T-helper 2 cell treated with Interferon-gamma antibody and Interleukin-4, amounts not matched to agents 100 ng/mL and 5 ng/mL, for 36 hours (primary cell): ENCODE measurements at regions not wholly inside any gene's neighbourhood (a gene's known extent, or its start where the extent isn't known, plus 50 kb on each side); places are given as distances from the start of the nearest gene placed in this dataset.
"Not testable (repeated sequence)": the region's sequence is repeated elsewhere in the genome, so short reads cannot be mapped to it uniquely, and the experiment has no call there.

Experiments used
- intact Hi-C: fragments of 100-400 bp; cut with micrococcal nuclease; formaldehyde crosslinking; loops from one replicate; pipeline ENCODE4 v1.15.1; 2023

DNA sequence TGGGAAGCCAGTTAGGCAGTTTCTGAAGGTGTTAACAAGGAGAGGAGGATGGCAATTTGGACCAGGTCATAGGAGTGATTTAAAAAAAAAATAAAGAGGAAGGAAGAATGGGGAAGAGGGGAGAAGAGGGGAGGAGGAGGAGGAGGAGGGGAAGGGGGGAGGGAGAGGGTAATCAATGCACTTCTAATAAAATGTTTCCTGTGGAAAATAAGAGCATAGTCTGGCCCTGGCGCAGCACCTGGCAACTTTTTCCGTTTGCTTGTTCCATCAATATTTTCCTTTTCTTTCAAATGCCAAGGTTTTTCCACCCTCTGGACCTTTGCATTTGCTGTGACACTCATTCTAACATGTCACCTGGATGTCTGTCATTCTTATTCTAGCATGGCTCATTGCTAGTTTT is 308.2 kb downstream of the PPP1R3A start:
- intact Hi-C loops = no loop called here

DNA sequence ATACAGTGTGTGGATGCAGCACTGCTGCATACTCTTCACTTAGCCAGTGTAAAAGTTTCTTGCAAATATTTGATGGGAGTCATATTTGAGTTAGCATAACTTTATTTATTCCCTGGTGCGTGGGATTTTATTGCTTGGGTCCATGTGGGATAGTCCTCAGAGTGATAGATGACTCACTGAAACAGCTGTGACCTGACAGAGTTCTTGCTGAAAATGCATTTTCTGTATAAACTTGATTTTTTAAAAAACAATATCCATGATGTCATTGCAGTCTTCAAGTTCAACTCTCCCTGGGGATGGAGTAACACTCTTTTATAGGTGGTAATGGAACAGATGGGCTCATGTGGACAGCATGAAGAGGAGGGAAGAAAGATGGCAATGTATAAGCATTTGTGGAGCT is 310.0 kb downstream of the PPP1R3A start:
- intact Hi-C loops = no loop called here

DNA sequence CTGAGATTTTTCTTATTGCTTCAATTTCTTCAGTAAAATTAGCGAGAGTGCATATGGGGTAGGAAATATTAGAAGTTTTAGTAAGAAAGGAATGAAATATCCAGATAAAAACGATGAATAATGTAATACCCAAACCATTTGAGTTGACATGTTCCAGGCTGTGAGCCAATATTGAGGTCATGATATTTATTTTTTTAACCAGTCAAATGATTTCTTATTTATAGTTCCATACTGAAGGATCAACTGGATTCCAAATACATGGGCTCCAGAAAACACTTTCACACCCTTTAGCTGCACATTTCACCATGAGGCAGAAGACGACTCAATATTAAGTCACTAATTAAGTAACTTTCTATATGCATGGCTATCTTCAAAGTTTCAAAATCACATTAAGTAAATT is 312.5 kb downstream of the PPP1R3A start:
- intact Hi-C loops = no loop called here

DNA sequence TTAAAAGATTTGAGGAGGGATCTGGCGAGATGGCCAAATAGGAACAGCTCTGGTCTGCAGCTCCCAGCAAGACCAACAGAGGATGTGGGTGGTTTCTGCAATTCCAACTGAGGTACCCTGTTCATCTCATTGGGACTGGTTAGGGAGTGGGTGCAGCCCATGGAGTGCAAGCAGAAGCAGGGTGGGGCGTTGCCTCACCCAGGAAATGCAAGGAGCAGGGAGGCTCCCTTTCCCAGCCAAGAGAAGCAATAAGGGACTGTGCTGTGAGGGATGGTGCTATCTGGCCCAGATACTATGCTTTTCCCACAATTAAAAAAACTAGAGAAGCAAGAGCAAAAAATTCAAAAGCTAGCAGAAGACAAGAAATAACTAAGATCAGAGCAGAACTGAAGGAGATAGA is 318.4 kb downstream of the PPP1R3A start:
- intact Hi-C loops = not testable (repeated sequence)

DNA sequence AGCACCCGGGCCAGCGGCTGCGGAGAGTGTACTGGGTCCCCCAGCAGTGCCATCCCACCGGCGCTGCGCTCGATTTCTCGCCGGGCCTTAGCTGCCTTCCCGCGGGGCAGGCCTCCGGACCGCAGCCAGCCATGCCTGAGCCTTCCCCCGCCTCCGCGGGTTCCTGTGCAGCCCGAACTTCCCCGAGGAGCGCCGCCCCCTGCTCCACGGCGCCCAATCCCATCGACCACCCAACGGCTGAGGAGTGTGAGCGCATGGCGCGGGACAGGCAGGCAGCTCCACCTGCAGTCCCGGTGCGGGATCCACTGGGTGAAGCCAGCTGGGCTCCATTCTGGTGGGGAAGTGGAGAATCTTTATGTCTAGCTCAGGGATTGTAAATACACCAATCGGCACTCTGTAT is 325.4 kb downstream of the PPP1R3A start:
- intact Hi-C loops = not testable (repeated sequence)

DNA sequence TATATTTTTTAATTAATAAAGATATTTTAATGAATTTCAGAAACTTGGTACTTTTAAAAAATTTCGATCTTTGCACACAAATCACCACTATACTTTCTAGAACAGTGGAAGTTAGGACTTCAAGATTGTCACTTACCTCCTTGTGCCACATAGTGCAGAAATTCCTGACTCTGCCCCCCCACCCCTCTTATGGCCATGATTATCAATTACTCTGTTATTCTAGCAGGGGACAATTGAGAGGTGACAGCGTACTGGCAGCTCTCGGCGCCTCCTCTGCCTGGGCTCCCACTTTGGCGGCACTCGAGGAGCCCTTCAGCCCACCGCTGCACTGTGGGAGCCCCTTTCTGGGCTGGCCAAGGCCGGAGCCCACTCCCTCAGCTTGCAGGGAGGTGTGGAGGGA is 325.9 kb downstream of the PPP1R3A start:
- intact Hi-C loops = not testable (repeated sequence)

DNA sequence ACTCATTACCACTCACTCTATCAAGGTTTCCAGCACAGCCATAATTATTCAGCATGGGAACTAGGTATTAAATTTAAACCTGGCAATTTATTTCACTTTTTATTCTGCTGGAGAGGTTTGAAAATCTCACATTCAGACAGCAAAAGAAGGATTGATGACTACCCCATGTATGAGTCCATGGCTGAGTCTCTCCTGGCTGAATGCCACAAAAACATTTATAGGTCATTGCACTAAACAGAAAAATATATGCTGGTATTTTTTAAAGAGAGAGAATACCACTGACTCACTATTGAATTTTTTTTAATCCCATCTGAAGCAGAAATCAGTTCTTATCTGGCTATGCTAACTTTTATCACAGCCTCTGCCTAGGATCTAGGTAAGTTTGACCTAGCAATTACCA is 336.3 kb downstream of the PPP1R3A start:
- intact Hi-C loops = no loop called here

DNA sequence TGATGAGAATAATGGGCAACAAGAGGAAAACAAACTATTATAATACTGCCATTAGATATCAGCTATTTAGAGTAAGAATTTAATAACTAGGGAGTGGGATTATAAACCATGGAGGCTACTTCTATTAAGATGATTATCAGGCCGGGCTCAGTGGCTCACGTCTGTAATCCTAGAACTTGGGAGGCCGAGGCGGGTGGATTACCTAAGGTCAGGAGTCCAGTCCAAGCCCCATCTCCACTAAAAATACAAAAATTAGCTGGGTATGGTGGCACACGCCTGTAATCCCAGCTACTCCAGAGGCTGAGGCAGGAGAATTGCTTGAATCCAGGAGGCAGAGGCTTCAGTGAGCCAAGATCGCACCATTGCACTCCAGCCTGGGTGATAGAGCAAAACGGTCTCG is 355.6 kb downstream of the PPP1R3A start:
- intact Hi-C loops = not testable (repeated sequence)

DNA sequence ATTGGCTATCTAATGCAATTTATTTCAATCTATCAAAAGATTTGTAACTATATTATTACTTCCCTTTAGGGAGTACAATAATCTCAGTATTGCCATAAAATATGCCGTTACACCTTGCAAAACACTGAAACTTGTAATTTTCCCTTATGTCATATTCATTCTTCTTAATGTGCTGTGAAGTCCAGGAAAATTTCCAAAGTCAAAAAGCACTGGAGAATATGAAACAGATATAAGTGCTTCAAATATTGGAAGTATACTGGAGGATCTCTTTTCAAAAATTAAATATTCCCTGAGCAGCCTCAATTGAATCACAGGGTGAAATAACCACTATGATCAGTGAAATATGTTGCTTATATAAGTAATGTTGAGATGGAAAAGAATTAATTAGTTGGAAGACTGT is 356.0 kb downstream of the PPP1R3A start:
- intact Hi-C loops = no loop called here

DNA sequence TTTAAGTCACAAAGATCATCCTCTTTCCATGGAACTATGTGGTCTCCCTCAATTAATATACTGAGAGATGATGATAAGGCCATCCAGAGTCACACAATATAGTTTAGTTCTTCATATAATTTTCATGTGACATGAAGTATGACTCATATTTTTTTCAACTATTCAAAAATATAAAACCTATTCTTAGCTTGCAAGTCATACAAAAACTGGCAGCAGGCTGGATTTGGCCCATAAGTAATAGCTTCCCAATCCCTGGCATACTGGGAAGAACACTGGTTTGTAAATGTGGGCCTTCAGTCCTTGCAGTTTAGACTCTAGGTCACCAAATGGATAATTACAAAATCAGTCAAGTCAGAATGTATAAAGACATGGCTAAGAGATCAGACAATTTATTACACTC is 356.6 kb downstream of the PPP1R3A start:
- intact Hi-C loops = no loop called here

DNA sequence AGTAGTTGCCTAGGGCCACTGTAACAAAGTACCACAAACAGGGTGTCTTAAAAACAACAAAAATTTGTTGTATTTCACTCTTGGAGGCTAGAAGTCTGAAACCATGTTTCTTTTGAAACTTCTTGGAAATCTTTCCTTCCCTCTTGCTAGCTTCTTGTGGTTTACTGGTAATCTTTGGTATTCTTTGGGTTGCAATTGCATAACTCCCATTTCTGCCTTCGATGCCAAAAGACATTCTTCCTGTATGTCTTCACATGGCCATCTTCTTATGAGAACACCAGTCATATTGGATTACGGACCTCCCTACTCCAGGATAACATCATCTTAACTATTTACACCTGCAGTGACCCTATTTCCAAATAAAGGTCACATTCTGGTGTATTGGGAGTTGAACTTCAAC is 357.4 kb downstream of the PPP1R3A start:
- intact Hi-C loops = no loop called here

DNA sequence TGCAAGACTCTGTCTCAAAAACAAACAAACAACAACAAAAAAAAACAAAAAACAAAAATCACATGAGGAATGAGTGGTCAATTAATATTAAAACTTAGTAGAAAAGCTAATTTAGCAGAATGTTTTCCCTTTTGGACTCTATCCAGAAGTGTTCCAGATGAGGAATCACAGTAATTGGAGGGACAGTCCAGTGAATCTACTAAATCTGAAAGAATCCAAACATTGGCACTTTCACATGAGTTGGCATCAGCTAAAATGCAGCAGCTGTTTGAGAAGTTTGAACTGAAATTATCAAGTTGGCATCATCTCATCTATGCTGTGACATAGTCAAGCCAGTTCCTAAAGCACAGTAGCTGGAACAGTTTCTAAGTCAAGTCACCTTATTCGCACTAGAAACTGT is 367.8 kb downstream of the PPP1R3A start:
- intact Hi-C loops = no loop called here

DNA sequence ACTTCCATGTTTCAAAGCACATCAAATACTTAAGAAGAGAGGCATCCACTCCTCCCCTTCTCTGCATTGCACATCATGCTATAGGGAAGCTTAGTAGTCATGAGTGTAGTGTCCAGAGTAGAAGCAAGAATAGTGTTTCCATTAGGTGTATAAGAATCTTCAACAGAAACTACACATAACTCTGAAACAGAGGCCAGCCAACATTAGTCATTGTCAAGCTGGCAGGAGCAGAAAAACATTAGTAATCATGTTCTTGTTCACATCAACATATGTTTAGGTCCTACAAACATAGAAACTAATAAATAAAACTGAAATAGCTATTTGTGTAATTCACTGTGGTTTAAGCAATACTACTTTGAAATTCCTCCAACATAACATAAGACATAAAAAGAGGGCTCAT is 370.2 kb downstream of the PPP1R3A start:
- intact Hi-C loops = no loop called here

DNA sequence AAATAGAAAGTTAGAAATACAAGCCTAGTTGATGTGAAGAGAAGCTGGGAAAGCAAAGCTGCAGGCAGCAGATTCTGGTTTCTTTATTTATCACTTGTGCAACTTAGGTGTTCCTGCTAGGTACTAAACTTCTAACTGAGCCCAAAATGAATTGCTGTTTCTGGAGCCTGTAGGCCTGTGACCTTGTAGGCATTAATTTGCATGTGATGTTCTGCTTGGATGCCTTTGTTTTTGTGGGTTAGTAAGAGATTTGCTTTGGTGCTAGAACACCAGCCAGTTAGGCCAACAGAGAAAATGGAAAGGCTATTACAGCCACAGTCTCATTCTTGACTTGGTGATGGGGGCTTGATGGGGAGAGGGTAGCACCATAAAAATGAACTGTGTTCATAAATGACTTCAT is 370.7 kb downstream of the PPP1R3A start:
- intact Hi-C loops = no loop called here

DNA sequence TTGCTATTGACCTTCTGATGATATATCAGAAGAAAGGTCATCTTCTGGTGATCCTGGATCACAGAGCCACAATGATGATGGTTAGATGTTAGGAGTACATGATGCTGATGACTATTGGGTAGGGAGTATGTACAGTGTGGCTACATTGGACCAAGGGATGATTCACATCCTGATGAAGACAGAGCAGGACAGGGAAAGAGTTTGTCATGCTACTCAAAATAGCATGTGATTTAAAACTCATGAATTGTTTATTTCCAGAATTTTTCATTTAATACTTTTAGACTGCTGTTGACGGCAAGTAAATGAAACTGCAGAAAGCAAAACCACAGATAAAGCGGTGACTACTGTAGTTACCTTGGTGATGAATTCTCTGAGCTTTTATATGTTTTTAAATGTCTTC is 397.3 kb downstream of the PPP1R3A start:
- intact Hi-C loops = no loop called here

DNA sequence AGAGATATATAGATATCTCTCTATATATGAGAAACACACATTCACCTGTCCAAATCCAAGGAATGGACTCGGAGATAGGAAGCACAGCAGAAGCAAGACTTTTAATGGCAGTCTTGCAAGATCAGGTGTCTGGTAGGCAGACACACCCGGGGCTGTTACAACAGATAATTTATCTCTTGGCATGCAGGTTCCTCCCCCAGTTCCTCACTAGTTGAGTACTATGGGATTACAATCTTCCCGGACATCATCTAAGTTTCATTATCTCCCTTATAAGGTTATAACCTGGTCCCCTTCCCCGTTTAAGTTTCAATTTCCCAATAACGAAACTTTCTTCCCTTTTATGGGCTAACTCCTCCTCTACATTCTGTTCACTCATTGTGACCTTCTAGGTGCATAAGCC is 399.3 kb downstream of the PPP1R3A start:
- intact Hi-C loops = no loop called here

DNA sequence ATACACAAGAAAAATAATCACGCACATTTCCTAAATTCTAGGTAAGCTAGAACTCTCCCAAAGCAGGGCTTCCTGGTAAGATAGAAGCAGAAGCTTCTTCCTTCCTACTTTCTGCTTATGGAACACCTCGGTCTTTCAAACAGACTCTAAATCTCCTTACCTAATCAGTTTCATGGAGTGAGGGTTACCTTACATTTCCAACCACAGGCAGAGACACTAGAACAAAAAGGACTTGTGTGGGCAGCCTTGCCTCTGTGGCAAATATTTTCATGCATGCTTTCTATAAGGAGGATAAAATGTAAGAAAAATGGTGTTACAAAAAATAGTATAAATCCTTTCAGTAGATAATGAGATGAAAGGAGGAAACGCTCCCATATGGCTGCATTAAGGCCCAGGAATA is 386.3 kb upstream of the SMIM30 start:
- intact Hi-C loops = no loop called here

DNA sequence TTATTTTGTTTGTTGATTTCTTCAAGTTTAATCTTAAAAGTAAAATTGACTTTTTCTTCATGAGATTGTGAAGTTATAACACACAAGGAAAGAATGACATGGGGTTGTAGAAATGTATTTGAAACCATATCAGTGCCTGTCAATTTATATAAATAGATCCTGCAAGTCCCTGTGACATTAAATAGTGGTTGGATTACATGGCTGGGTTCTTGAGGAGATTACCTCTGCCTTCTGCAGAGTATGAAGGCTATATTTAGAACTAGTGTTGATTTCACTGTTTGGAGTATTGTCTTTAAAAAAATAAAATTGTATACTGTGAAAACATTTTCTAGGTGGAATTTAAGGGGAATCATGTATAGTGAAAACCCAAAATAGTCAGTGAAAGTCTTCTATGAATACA is 385.8 kb upstream of the SMIM30 start:
- intact Hi-C loops = no loop called here

DNA sequence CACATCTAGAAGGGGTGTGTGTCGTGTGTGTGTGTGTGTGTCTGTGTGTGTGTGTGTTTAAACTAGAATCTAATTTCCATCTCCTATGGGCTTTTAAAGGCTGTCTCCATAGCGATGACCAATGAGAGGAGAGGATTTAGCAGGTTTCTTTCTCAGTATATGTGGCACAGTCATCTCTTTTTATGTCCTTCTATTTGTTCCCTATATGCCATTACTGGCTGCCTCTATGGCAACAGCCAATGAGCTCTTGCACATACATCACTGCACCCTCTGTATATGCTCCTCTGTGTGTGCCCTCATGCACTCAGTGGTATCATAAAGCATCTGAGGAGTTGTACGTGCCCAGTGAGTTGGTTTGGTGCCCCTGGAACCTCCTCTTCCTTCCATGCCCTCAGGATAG is 378.2 kb upstream of the SMIM30 start:
- intact Hi-C loops = not testable (repeated sequence)

DNA sequence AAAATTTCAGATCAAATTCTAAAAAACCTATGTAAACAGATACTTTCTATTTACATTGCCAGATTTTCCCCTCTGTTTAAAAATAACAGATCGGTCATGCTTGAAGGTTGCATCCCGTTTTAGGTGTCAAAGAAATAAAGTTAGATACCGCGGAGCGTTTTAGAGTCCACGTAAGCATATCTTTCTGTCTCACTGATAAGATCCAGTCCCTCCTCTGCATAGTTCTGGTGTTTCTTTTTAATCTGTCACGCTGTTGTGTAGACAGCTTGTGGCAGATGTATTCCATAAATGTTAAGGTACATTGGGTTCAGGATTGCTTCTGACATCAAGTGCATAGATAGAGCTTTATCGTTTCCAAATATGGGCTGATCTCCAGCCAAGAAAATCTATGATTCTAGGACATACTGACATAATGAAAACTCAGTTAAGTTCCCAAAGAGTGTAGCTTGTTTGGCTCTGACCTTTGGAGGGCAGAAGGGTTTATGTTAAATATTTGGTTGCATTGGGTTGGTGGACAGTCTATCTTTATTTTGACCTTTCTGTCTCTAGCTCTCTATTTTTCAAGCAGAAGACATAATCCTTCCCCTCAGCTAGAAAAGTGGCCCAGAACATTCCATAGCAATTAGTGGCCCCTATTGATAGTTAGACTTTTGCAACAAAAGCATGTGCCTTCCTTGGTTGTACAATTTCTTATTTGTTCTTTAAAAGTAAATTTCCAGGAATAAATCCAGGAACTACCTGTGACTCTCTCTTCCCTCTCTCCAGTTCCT is 376.6 kb upstream of the SMIM30 start:
- intact Hi-C loops = not testable (repeated sequence)

DNA sequence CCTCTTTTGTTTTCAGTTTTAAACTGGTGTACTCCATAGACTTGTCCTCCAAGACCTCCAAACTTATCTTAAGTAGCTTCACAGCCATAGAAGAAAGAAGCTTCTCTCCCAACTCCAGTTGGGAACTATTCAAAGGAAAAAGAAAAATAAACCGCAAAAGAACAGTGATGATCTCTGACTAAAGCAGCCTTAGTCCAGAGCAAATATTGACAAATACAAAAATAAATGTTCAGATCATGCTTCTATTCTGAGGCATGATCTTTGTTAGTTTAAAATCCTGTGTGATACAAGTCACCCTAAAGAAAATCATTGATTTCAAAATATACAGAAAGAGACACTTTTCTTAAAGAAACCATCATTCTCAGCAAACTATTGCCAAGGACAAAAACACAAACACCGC is 373.0 kb upstream of the SMIM30 start:
- intact Hi-C loops = no loop called here

DNA sequence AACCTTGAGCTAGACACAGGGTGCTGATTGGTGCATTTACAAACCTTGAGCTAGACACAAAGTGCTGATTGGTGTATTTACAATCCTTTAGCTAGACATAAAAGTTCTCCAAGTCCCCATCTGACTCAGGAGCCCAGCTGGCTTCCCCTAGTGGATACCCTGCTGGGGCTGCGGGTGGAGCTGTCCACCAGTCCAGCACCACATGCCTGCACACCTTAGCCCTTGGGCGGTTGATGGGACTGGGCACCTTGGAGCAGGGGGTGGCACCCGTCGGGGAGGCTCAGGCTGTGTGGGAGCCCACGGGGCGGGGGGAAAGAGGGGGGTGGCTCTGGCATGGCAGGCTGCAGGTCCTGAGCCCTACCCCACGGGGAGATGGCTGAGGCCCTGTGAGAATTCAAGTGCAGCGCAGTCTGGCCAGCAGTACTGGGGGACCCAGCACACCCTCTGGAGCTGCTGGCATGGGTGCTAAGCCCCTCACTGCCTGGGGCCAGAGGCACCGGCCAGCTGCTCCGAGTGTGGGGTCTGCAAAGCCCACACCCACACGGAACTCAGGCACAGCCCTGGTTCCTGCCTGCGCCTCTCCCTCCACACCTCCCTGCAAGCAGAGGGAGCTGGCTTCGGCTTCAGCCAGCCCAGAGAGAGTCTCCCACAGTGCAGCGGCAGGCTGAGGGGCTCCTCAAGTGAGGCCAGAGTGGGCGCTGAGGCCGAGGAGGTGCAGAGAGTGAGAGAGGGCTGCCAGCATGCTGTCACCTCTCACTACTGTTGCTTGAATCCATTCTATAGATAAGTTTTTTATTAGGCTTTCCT is 369.8 kb upstream of the SMIM30 start:
- intact Hi-C loops = no loop called here

DNA sequence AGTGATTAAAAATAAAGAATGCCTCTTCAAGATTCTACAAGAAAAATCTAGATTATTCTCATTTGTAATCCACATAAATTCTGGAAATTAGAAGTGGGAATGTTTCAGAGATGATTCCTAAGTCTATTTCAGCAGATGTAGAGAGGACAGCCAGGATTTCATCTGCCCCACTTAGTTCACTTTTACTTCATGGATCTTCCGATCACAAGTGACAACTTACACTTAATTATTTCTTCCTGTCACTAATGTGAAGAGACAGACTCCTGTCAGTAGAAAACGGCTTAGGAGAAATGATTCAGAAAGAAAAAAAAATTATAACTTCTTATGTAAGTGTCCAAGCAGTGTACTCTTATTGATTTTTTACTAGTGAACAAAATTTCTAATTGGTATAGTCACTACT is 368.2 kb upstream of the SMIM30 start:
- intact Hi-C loops = no loop called here
